ENCODE measurements at regions not wholly inside any gene's neighbourhood (a gene's known extent, or its start where the extent isn't known, plus 50 kb on each side); places are given as distances from the start of the nearest gene placed in this dataset.
"Not testable (repeated sequence)": the region's sequence is repeated elsewhere in the genome, so short reads cannot be mapped to it uniquely, and the experiment has no call there.

GRCh38 chr6:67888886-67889681 is 746.0 kb upstream of the ADGRB3 start:
- ATAC-seq (no peak), DNase-seq (ENCODE audit: low spot score) (no peak)
- intact Hi-C loops (cut with DNase I), result no loop called here

DNA sequence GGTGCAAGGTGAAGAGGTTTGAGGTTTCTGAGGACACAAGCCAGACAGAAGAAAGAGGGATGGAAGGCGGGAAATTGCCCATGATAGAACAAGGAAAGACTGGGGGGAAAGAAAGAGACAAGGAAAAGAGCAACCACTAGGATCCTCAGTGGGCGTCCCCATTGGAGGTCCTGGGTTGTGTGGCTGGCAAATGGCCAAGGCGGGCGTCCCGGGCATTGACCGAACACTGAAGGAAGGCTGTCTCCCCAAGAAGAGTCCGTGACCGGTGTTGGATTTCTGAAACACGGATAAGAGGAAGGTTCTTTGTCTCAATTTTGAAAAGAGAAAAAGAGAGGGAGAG is 746.6 kb upstream of the ADGRB3 start:
- intact Hi-C loops (cut with DNase I), result no loop called here
- ATAC-seq (no peak), DNase-seq (ENCODE audit: low spot score) (no peak)

- DNase-seq (ENCODE audit: low spot score) (no peak), ATAC-seq (no peak)
- intact Hi-C loops (cut with DNase I), result no loop called here
Observed at GRCh38 chr6:67887747-67888545, 747.1 kb upstream of the ADGRB3 start.

DNA sequence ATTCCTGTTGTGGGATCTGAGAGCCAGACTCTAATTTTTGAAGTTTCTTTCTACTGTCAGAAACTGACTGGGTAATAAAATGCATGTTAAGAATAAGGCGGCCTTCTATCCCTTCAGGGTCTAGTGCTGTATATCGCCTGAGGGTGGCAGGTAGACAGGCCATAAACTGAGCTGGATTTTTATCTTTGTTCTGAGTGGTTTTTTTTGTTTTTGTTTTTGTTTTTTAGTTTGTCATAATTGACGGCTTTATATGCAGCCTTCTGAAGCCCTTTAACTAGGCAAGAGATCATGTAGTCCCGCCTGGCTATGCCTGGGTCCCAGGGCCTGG is 747.7 kb upstream of the ADGRB3 start:
- DNase-seq (ENCODE audit: low spot score), result no peak
- intact Hi-C loops (cut with DNase I), result no loop called here
- ATAC-seq, result no peak

DNA sequence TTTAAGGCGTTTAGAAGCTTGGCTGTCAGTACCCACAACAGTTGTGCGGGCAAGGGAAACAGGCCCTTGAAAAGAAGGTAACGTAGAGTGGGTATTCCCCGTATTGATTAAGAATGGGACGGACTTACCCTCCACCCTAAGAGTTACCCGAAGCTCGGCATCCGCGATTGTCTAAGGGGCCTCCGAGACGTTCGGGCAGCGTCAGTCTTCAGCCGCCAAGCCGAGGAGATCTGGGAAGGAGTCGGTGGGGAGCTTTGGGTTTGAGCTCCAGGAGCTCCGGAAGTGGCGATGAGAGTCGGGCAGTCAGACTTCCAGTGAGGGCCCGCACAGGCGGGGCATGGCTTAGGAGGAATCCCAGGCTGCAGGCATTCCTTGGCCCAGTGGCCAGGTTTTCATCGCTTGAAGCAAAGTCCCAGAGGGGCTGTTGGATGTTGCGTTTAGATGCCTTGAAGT is 748.2 kb upstream of the ADGRB3 start:
- no peak for ATAC-seq
- intact Hi-C loops (cut with DNase I), result no loop called here
- DNase-seq (ENCODE audit: low spot score), result no peak

- no peak for DNase-seq (ENCODE audit: low spot score)
- no peak for ATAC-seq
- intact Hi-C loops (cut with DNase I), result no loop called here
Observed at GRCh38 chr6:67886036-67886707, 748.9 kb upstream of the ADGRB3 start.

DNA sequence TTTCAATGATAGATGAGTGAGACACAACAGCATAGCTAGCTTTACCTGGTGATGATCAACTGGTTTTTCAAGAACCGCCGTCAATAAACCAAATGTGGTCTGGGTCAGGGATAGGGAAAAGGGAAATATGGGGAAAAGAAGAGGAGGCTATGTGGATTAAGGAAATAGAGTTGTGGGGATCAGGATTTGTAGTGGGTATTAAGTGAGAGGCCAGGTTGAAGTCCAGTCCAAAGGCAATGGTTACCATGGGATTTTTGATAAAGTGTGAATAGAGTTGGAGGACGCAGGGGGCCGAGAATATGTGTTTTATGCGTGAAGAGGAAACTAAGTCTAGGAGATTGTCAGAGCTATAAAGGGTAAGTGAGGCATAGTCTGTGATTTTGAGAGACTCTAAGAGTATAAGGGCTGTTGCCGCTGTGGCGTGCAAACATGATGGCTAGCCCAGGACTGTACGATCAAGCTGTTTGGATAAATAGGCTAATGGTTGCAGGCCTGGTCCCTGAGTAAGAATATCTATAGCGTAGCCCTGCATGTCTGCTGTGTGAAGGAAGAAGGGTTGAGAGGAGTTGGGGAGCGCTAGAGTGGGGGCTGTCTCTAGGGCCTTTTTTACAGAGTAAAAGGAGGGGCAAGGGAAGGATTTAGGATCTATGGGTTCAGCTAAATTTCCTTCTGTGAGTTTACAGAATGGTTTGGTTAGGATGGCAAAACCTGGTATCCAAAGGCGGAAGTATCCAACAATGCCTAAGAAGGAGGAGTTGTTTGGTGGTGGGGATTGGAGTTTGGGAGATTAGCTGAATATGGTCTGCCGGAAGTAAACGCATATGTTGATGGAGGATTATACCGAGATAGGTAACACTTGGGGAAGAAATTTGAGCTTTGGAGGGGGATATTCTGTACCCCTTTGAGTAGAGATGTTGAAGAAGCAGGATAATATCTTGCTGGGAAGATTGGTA is 749.7 kb upstream of the ADGRB3 start:
- intact Hi-C loops (cut with DNase I), result no loop called here
- ATAC-seq, result no peak
- no peak for DNase-seq (ENCODE audit: low spot score)

GRCh38 chr6:67884442-67884841 is 750.6 kb upstream of the ADGRB3 start:
- no peak for DNase-seq (ENCODE audit: low spot score)
- intact Hi-C loops (cut with DNase I), result no loop called here
- ATAC-seq, result no peak

DNA sequence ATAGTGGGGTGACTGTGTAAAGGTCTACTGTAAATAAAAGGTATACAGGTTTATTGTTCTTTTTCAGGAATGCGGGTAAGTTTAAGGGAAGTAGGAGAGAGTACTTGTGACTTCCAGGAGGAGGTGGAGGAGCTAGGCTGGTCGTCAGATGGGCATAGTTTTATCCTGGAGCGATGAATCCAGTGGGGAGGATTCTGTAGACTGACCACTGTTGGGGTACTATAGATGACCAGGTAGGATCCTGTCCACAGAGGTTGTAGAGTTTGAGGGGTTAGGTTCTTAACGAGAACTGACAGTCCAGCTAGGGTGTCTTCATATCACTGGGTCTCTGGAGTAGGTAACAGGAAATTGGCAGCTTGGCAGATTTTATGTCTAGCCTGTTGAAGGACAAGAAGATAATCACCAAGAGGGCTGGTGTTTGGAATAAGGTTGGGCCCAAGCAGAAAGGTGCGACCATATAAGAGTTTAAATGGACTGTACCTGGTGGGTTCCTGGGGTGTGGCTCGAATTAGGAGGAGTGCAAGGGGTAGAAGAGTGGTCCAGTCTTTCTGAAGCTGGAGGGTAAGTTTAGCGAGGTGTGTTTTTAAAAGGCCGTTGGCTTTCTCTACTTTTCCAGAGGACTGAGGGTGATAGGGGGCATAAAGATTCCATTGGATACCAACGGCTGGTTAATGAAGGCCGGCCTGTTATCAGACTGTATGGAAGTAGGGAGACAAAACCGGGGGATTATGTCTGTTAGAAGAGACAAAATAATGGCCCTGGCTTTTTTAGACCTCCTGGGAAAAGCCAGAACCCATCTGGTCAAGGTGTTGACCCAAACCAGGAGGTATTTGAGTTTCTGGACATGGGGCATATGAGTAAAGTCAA is 751.3 kb upstream of the ADGRB3 start:
- DNase-seq (ENCODE audit: low spot score), result no peak
- intact Hi-C loops (cut with DNase I), result no loop called here
- no peak for ATAC-seq

DNA sequence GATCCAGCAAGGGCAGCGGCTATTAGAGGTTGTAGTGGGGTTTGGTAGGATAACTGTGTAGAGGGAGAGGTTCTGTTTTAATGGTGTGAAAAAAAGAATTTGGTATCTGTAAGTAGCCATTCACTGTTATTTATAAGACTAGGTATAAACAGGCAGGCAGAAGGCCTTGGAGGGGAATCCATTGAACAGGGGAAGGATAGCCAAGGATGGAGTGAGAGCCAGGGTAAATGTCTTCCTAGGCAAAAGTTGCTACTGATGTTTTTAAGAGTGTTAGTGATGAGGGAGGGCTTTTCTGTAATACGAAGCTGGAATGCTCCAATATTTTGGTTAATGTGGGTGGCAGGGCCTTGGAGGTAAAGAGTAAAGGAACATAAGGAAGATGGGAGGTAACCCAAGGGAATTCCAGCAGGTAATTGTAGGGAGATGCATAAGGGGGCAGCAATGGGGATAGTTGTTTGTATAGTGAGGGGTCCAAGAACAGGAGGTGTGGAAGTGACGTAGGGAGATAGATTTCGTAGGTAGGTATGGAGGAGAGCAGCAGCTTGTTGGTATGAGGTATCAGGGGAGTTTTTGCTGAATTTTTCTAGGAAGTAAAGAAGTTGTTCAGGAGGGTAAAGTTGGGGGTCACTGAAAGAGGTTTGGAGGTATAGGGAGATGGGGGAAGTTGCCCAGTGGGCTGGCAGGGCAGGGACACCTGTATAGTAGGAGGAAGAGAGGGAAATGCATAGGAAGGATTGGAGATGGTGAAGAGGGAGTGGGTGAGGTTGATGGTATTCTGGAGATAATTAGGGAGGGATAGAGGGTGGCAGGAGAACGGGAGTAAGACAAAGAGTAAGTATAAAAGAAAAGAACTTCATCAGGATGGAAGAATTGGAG is 752.4 kb upstream of the ADGRB3 start:
- DNase-seq (ENCODE audit: low spot score), result no peak
- intact Hi-C loops (cut with DNase I), result no loop called here
- no peak for ATAC-seq

DNA sequence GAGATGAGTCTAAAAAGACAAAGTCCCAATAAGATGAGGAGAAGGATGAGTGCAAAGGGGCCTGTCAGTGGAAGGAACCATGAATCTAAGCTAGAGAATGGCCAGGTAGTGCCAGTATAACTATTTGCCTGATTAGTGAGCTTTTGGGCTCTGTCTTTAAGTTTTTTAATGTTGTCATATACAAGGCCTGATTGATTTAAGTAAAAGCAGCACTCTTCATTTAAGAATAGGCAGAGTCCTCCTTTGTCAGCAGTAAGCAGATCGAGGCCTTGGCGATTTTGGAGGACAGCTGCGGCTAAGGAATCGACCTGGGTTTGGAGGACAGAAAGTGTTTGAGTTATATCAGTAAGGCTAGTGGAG is 753.4 kb upstream of the ADGRB3 start:
- intact Hi-C loops (cut with DNase I), result no loop called here
- no peak for ATAC-seq
- no peak for DNase-seq (ENCODE audit: low spot score)

GRCh38 chr6:67880939-67881705 is 754.0 kb upstream of the ADGRB3 start:
- ATAC-seq (no peak), DNase-seq (ENCODE audit: low spot score) (no peak)
- intact Hi-C loops (cut with DNase I), result no loop called here

DNA sequence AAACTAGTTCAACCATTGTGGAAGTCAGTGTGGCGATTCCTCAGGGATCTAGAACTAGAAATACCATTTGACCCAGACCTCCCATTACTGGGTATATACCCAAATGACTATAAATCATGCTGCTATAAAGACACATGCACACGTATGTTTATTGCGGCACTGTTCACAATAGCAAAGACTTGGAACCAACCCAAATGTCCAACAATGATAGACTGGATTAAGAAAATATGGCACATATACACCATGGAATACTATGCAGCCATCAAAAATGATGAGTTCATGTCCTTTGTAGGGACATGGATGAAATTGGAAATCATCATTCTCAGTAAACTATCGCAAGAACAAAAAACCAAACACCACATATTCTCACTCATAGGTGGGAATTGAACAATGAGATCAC is 754.7 kb upstream of the ADGRB3 start:
- intact Hi-C loops (cut with DNase I); DNase-seq (ENCODE audit: low spot score); ATAC-seq: not testable (repeated sequence)

GRCh38 chr6:67879928-67880327 is 755.2 kb upstream of the ADGRB3 start:
- ATAC-seq; intact Hi-C loops (cut with DNase I); DNase-seq (ENCODE audit: low spot score): not testable (repeated sequence)

- ATAC-seq; intact Hi-C loops (cut with DNase I); DNase-seq (ENCODE audit: low spot score): not testable (repeated sequence)
Observed at GRCh38 chr6:67879105-67879904, 755.8 kb upstream of the ADGRB3 start.

DNA sequence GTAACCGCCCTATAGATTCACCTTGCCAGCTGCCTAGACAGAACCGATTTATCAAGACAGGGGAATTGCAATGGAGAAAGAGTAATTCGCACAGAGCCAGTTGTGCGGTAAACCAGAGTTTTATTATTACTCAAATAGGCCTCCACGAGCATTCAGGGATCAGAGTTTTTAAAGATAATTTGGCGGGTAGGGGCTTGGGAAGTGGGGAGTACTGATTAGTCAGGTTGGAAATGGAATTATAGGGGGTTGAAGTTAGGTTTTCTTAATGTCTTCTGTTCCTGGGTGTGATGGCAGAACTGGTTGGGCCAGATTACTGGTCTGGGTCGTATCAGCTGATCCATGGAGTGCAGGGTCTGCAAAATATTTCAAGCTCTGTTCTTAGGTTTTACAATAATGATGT is 756.9 kb upstream of the ADGRB3 start:
- DNase-seq (ENCODE audit: low spot score); intact Hi-C loops (cut with DNase I); ATAC-seq: not testable (repeated sequence)
